HCT116 (cell line): ENCODE measurements at regions not wholly inside any gene's neighbourhood (a gene's known extent, or its start where the extent isn't known, plus 50 kb on each side); places are given as distances from the start of the nearest gene placed in this dataset.

Experiments used
- ATAC-seq: fragments of 200-7000 bp; cut with Tn5 transposase; 2 replicates; pipeline ENCODE4 v1.9.1; 2020; ENCODE audit warnings: mild to moderate bottlenecking, moderate library complexity
- BruUV-seq: library from RNA; stranded (reverse); fragments of 400-500 nt; replicated peaks from 2 replicates; lab custom pipeline; 2021; lab: Mats Ljungman, UMichigan
- CTCF ChIA-PET: fragments of 300-600 bp; sonication (Branson Sonifier 250); formaldehyde crosslinking; loops from one replicate; lab custom pipeline; 2021; ENCODE audit warnings: antibody characterized with exemption; lab: Charles Lee
- POLR2A ChIA-PET: fragments of 300-600, 350-600 bp; sonication (Branson Sonifier 250); formaldehyde crosslinking; loops from one replicate; lab custom pipeline; 2021; ENCODE audit warnings: antibody characterized with exemption; lab: Charles Lee
- RAD21 ChIA-PET, 2 experiments: fragments of 300-600 bp; sonication (Branson Sonifier 250); formaldehyde crosslinking; loops; one replicate each; lab custom pipeline; 2023; ENCODE audit warnings: low total read pairs in 2 of 2; ENCODE audit not compliant: uncharacterized antibody in 2 of 2, unreplicated experiment in 2 of 2, low non-redundant PET in 1 of 2; lab: Charles Lee
- DNase-seq: peaks from one replicate; pipeline ENCODE4 v3.0.0-alpha.2; 2010; ENCODE audit warnings: low read depth, low spot score
- H2AFZ ChIP-seq: fragments of 200-600 bp; shearing (Covaris generic), sonication (generic); 2 replicates; pipeline ENCODE4 v1.6.1; 2017; ENCODE audit warnings: low read depth, mixed run types, mixed read lengths, antibody characterized with exemption, low read length; ENCODE audit not compliant: poor library complexity, severe bottlenecking
- H3K27ac ChIP-seq: 2 replicates; pipeline ENCODE4 v1.5.1; 2012; ENCODE audit warnings: low read depth, low read length
- H3K27me3 ChIP-seq: fragments of 200-600 bp; sonication (generic); 2 replicates; pipeline ENCODE4 v1.6.1; 2016; ENCODE audit warnings: mixed run types, low read length, mixed read lengths; ENCODE audit not compliant: insufficient read depth
- H3K36me3 ChIP-seq, 2 experiments: fragments of 200-500 bp in 1 of 2; fragments of 200-600 bp in 1 of 2; sonication (Bioruptor generic) in 1 of 2; sonication (generic) in 1 of 2; 2 replicates each; pipeline versions ENCODE4 v1.5.1 to v1.6.1; 2014 to 2016; ENCODE audit warnings: low read length in 2 of 2, inconsistent platforms in 1 of 2, mixed read lengths in 1 of 2, mixed run types in 1 of 2; ENCODE audit not compliant: insufficient read depth in 2 of 2, control insufficient read depth in 1 of 2
- H3K4me1 ChIP-seq, 2 experiments: fragments of 200-600 bp in 1 of 2; sonication (generic) in 1 of 2; 2 replicates each; pipeline versions ENCODE4 v1.5.1 to v1.6.1; 2012 to 2017; ENCODE audit warnings: low read length in 2 of 2, inconsistent platforms in 1 of 2, mild to moderate bottlenecking in 1 of 2, mixed read lengths in 1 of 2, mixed run types in 1 of 2, moderate library complexity in 1 of 2; ENCODE audit not compliant: insufficient read depth in 2 of 2, control insufficient read depth in 1 of 2
- H3K4me2 ChIP-seq: fragments of 200-600 bp; sonication (generic); 2 replicates; pipeline ENCODE4 v1.6.1; 2017; ENCODE audit warnings: mixed run types, low read length, mixed read lengths
- H3K4me3 ChIP-seq, 2 experiments: fragments of 200-600 bp in 1 of 2; sonication (generic) in 1 of 2; replicated peaks in 1 of 2; 2 replicates each; pipeline ENCODE4 v1.5.1; 2011 to 2016; ENCODE audit warnings: low read length in 2 of 2, control low read depth in 1 of 2, low read depth in 1 of 2, mild to moderate bottlenecking in 1 of 2, mixed read lengths in 1 of 2, mixed run types in 1 of 2
- H3K79me2 ChIP-seq: fragments of 200-600 bp; sonication (generic); 2 replicates; pipeline ENCODE4 v1.6.1; 2017; ENCODE audit warnings: mild to moderate bottlenecking, mixed run types, low read length, moderate library complexity, mixed read lengths; ENCODE audit not compliant: insufficient read depth
- H3K9ac ChIP-seq: fragments of 200-600 bp; sonication (generic); 2 replicates; pipeline ENCODE4 v1.6.1; 2016; ENCODE audit warnings: low read length, mixed read lengths
- H3K9me2 ChIP-seq: fragments of 200-600 bp; sonication (generic), shearing (Covaris generic); 2 replicates; pipeline ENCODE4 v1.6.1; 2017; ENCODE audit warnings: mixed run types, mild to moderate bottlenecking, moderate library complexity; ENCODE audit not compliant: insufficient read depth
- H3K9me3 ChIP-seq, 2 experiments: fragments of 200-500 bp in 1 of 2; fragments of 200-600 bp in 1 of 2; sonication (Bioruptor generic) in 1 of 2; sonication (generic) in 1 of 2; 2 replicates each; pipeline ENCODE4 v1.6.1; 2014 to 2017; ENCODE audit warnings: low read length in 2 of 2, mixed read lengths in 2 of 2, inconsistent platforms in 1 of 2, low read depth in 1 of 2, mild to moderate bottlenecking in 1 of 2, mixed run types in 1 of 2, moderate library complexity in 1 of 2; ENCODE audit not compliant: control insufficient read depth in 1 of 2, insufficient read depth in 1 of 2
- H4K20me1 ChIP-seq: fragments of 200-600 bp; sonication (generic), shearing (Covaris generic); 2 replicates; pipeline ENCODE4 v1.6.1; 2017; ENCODE audit warnings: mixed run types, mild to moderate bottlenecking, moderate library complexity; ENCODE audit not compliant: insufficient read depth
- CBX3 ChIP-seq: IDR thresholded peaks from 2 replicates; pipeline ENCODE4 v1.6.1; 2012; ENCODE audit warnings: low read depth
- CEBPB ChIP-seq: IDR thresholded peaks from 2 replicates; pipeline ENCODE4 v1.6.1; 2012; ENCODE audit warnings: low read depth
- EGR1 ChIP-seq: IDR thresholded peaks from 2 replicates; pipeline ENCODE4 v1.6.1; 2012; ENCODE audit warnings: low read depth
- ELF1 ChIP-seq: IDR thresholded peaks from 2 replicates; pipeline ENCODE4 v1.6.1; 2012; ENCODE audit warnings: low read depth, borderline replicate concordance
- EZH2 ChIP-seq: fragments of 200-600 bp; sonication (generic); IDR thresholded peaks from 2 replicates; pipeline ENCODE4 v1.6.1; 2017; ENCODE audit warnings: antibody characterized with exemption, mixed run types
- EZH2phosphoT487 ChIP-seq: fragments of 200-600 bp; IDR thresholded peaks from 2 replicates; pipeline ENCODE4 v1.6.1; 2018; ENCODE audit warnings: antibody characterized with exemption, borderline replicate concordance
- FOSL1 ChIP-seq: IDR thresholded peaks from 2 replicates; pipeline ENCODE4 v1.6.1; 2012; ENCODE audit warnings: low read depth
- JUND ChIP-seq: IDR thresholded peaks from 2 replicates; pipeline ENCODE4 v1.6.1; 2012
- POLR2A ChIP-seq: IDR thresholded peaks from 2 replicates; pipeline ENCODE4 v1.7.0; 2011; ENCODE audit warnings: borderline replicate concordance; ENCODE audit not compliant: insufficient read depth, insufficient read length; ENCODE audit errors: extremely low read depth
- RAD21 ChIP-seq: IDR thresholded peaks from 2 replicates; pipeline ENCODE4 v1.6.1; 2012; ENCODE audit warnings: low read depth, mild to moderate bottlenecking
- SIN3A ChIP-seq: IDR thresholded peaks from 2 replicates; pipeline ENCODE4 v1.6.1; 2012; ENCODE audit warnings: low read depth
- SRF ChIP-seq: IDR thresholded peaks from 2 replicates; pipeline ENCODE4 v1.6.1; 2012; ENCODE audit warnings: low read depth
- TCF7L2 ChIP-seq: IDR thresholded peaks from 2 replicates; pipeline ENCODE4 v1.7.0; 2011; ENCODE audit warnings: borderline replicate concordance, inconsistent platforms; ENCODE audit not compliant: insufficient read depth, insufficient read length; ENCODE audit errors: extremely low read depth
- YY1 ChIP-seq: IDR thresholded peaks from 2 replicates; pipeline ENCODE4 v1.6.1; 2011; ENCODE audit warnings: low read length, low read depth, moderate library complexity, mild to moderate bottlenecking; ENCODE audit not compliant: insufficient replicate concordance; ENCODE audit errors: extremely low read depth
- ZFX ChIP-seq: fragments of 450-650 bp; IDR thresholded peaks from 2 replicates; pipeline ENCODE4 v1.6.1; 2017
- ZNF274 ChIP-seq: fragments of 200-500 bp; sonication (Bioruptor generic); IDR thresholded peaks from 2 replicates; pipeline ENCODE4 v1.6.1; 2014; ENCODE audit warnings: mild to moderate bottlenecking, low read depth, low read length, inconsistent platforms
- intact Hi-C: fragments of 100-400 bp; cut with micrococcal nuclease; formaldehyde crosslinking; loops from 2 replicates; pipeline ENCODE4 v1.10.0; 2022
- TF ChIP-seq, protein P1 (sequence below): IDR thresholded peaks from 2 replicates; pipeline ENCODE4 v1.6.1; 2011; ENCODE audit warnings: mild to moderate bottlenecking, low read length, moderate library complexity; ENCODE audit not compliant: insufficient replicate concordance; ENCODE audit errors: extremely low read depth
- TF ChIP-seq, protein P2 (sequence below): IDR thresholded peaks from 2 replicates; pipeline ENCODE4 v1.6.1; 2012; ENCODE audit warnings: low read depth
- TF ChIP-seq, protein P3 (sequence below): IDR thresholded peaks from 2 replicates; pipeline ENCODE4 v1.6.1; 2012
- TF ChIP-seq, protein P4 (sequence below): IDR thresholded peaks from 2 replicates; pipeline ENCODE4 v1.6.1; 2012

DNA sequence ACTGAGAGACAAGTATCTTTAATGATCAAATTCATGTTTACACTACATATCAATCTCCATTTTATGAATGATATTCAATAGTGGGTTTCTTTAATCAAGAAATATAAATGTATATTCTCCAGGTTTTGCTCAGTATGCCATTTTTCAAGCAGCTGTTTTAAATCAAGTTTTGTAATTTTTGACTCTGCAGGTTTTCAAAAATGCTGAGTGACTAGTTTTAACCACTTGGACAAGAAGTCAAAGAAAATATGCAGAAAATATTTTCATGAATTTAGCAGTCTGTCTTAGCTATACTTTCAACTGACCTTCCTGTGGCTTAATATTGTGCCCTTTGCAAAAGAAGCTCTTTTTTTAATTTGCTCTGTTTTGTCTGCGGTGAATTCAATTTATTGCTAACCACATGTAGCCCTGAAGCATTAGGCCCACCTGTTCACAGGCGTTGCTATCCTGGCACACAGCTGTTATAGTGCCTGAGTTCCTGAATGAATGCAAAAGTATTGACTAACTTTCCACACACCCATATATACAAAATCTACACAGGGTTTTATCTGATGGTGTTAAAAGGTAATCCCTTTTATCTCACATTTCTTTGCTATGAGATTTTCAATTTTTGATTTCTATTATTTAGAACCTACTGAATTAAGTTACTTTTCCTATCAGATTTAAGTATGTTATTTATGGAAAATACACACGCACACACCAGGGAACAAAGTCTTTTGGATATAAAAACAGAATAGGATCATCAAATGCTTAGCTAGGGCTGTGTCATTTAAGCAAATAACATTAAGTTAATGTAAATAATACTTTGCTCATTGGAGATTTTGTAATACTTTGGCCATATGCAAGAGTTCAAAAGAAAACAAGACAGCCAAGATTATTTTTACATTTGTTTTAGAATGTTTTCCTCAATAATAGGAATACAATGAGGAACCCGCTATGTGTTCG lies 1166.1 kb upstream of the GBE1 start:
- H3K9ac ChIP-seq = no peak overlapping the region
- ChIA-PET POLR2A (no interaction called here), RAD21 (no interaction called here), CTCF (no interaction called here)
- intact Hi-C loops = no loop called here
- H4K20me1 ChIP-seq = no peaks in the 10 kb centered on the region
- H3K4me2 ChIP-seq = no peak overlapping the region
- no peaks in the 10 kb centered on the region for H3K36me3 ChIP-seq
- no peaks in the 10 kb centered on the region for H3K79me2 ChIP-seq
- H3K9me2 ChIP-seq = no peaks in the 10 kb centered on the region
- H3K27ac ChIP-seq = no peak overlapping the region
- no peak for ATAC-seq
- BruUV-seq = no TSS peak
- no peak overlapping the region for H3K4me3 ChIP-seq
- no peaks in the 10 kb centered on the region for H3K27me3 ChIP-seq
- DNase-seq = no peak
- H3K4me1 ChIP-seq = no peaks in the 10 kb centered on the region
- peaks cover 0 to 7% of the 10 kb centered on the region in 2 experiments; a peak in 2 of 4 replicates for H3K9me3 ChIP-seq
- TF ChIP-seq YY1 (no peak), CBX3 (no peak), CEBPB (no peak), RAD21 (no peak), TCF7L2 (no peak), POLR2A (no peak), ZFX (no peak), ZNF274 (no peak), EGR1 (no peak), SIN3A (no peak), EZH2phosphoT487 (no peak), SRF (no peak), ELF1 (no peak), JUND (no peak), EZH2 (no peak), FOSL1 (no peak)
- TF ChIP-seq, protein P1, sequence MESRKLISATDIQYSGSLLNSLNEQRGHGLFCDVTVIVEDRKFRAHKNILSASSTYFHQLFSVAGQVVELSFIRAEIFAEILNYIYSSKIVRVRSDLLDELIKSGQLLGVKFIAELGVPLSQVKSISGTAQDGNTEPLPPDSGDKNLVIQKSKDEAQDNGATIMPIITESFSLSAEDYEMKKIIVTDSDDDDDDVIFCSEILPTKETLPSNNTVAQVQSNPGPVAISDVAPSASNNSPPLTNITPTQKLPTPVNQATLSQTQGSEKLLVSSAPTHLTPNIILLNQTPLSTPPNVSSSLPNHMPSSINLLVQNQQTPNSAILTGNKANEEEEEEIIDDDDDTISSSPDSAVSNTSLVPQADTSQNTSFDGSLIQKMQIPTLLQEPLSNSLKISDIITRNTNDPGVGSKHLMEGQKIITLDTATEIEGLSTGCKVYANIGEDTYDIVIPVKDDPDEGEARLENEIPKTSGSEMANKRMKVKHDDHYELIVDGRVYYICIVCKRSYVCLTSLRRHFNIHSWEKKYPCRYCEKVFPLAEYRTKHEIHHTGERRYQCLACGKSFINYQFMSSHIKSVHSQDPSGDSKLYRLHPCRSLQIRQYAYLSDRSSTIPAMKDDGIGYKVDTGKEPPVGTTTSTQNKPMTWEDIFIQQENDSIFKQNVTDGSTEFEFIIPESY = no peak
- TF ChIP-seq, protein P2, sequence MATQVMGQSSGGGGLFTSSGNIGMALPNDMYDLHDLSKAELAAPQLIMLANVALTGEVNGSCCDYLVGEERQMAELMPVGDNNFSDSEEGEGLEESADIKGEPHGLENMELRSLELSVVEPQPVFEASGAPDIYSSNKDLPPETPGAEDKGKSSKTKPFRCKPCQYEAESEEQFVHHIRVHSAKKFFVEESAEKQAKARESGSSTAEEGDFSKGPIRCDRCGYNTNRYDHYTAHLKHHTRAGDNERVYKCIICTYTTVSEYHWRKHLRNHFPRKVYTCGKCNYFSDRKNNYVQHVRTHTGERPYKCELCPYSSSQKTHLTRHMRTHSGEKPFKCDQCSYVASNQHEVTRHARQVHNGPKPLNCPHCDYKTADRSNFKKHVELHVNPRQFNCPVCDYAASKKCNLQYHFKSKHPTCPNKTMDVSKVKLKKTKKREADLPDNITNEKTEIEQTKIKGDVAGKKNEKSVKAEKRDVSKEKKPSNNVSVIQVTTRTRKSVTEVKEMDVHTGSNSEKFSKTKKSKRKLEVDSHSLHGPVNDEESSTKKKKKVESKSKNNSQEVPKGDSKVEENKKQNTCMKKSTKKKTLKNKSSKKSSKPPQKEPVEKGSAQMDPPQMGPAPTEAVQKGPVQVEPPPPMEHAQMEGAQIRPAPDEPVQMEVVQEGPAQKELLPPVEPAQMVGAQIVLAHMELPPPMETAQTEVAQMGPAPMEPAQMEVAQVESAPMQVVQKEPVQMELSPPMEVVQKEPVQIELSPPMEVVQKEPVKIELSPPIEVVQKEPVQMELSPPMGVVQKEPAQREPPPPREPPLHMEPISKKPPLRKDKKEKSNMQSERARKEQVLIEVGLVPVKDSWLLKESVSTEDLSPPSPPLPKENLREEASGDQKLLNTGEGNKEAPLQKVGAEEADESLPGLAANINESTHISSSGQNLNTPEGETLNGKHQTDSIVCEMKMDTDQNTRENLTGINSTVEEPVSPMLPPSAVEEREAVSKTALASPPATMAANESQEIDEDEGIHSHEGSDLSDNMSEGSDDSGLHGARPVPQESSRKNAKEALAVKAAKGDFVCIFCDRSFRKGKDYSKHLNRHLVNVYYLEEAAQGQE = no peak
- TF ChIP-seq, protein P3, sequence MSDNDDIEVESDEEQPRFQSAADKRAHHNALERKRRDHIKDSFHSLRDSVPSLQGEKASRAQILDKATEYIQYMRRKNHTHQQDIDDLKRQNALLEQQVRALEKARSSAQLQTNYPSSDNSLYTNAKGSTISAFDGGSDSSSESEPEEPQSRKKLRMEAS = no peak
- TF ChIP-seq, protein P4, sequence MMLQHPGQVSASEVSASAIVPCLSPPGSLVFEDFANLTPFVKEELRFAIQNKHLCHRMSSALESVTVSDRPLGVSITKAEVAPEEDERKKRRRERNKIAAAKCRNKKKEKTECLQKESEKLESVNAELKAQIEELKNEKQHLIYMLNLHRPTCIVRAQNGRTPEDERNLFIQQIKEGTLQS = no peak
- no peak overlapping the region for H2AFZ ChIP-seq
